HG03432 (cell line): ENCODE measurements at regions not wholly inside any gene's neighbourhood (a gene's known extent, or its start where the extent isn't known, plus 50 kb on each side); places are given as distances from the start of the nearest gene placed in this dataset.
"Not testable (repeated sequence)": the region's sequence is repeated elsewhere in the genome, so short reads cannot be mapped to it uniquely, and the experiment has no call there.

Experiments used
- ATAC-seq: cut with Tn5 transposase; IDR thresholded peaks from one replicate; pipeline ENCODE4 v1.9.1; 2021; ENCODE audit warnings: mild to moderate bottlenecking, moderate library complexity; ENCODE audit not compliant: unreplicated experiment

- ATAC-seq = not testable (repeated sequence)
Observed at GRCh38 chr4:54993473-54994026, 131.8 kb downstream of the KDR start.

- ATAC-seq = no peak
Observed at GRCh38 chr4:54992266-54992665, 133.1 kb downstream of the KDR start.

- ATAC-seq = no peak
Observed at GRCh38 chr4:54988655-54989054, 136.7 kb downstream of the KDR start.

GRCh38 chr4:54986095-54986846, 139.1 kb downstream of the KDR start:
- ATAC-seq = no peak

- no peak for ATAC-seq
Observed at GRCh38 chr4:54976682-54977081, 148.7 kb downstream of the KDR start.

- ATAC-seq = no peak
Observed at GRCh38 chr4:54976031-54976430, 149.4 kb downstream of the KDR start.

GRCh38 chr4:54973784-54974183, 151.6 kb downstream of the KDR start:
- no peak for ATAC-seq

GRCh38 chr4:54971474-54971950, 153.9 kb downstream of the KDR start:
- ATAC-seq = peak; percentile 85

- no peak for ATAC-seq
Observed at GRCh38 chr4:54967289-54967688, 158.1 kb downstream of the KDR start.

GRCh38 chr4:54961357-54961975, 163.9 kb downstream of the KDR start:
- no peak for ATAC-seq

GRCh38 chr4:54959651-54960116, 165.7 kb downstream of the KDR start:
- ATAC-seq = no peak

- ATAC-seq = no peak
Observed at GRCh38 chr4:54959131-54959530, 166.3 kb downstream of the KDR start.

- no peak for ATAC-seq
Observed at GRCh38 chr4:54958236-54958635, 167.2 kb downstream of the KDR start.

GRCh38 chr4:54954656-54955388, 170.6 kb downstream of the KDR start:
- no peak for ATAC-seq

- ATAC-seq = no peak
Observed at GRCh38 chr4:54946741-54947140, 178.7 kb downstream of the KDR start.

- peak; percentile 46 for ATAC-seq
Observed at GRCh38 chr4:54945838-54946237, 179.6 kb downstream of the KDR start.

- ATAC-seq = peak; percentile 30
Observed at GRCh38 chr4:54942721-54943120, 182.7 kb downstream of the KDR start.

- ATAC-seq = peak; percentile 72
Observed at GRCh38 chr4:54941994-54942552, 183.3 kb downstream of the KDR start.

- no peak for ATAC-seq
Observed at GRCh38 chr4:54940996-54941865, 184.2 kb downstream of the KDR start.

GRCh38 chr4:54937501-54937900, 187.9 kb downstream of the KDR start:
- ATAC-seq = no peak
